ENCODE measurements at regions not wholly inside any gene's neighbourhood (a gene's known extent, or its start where the extent isn't known, plus 50 kb on each side); places are given as distances from the start of the nearest gene placed in this dataset.

DNA sequence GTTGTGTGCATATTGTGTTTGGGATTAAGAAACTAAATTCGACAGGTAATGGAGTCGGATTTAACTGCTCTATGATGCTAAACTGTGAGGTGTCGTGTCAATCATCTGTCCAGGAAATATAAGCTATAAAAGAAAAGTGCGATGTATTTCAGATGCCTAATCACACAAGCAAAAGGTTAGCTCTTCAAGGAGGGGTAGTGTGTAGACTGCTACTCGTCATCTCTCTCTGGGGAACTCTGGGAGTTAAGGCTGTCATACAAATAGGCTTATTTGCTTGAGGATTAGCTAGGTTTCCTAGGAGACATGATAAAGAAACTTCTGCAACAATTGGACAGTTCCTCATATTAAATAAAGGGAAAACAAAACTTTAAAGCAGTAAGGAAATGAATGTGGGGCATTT lies 462.1 kb downstream of the OLFM4 start:
- H3K9me3 ChIP-seq (replicated peaks; ENCODE audit: control insufficient read depth, insufficient read depth, low read length) = peaks cover 5% of the 10 kb centered on the region
- no peak overlapping the region for H2AFZ ChIP-seq (ENCODE audit: low read depth, low read length)
- no peaks in the 10 kb centered on the region for H3K27me3 ChIP-seq (ENCODE audit: control insufficient read depth in 2 of 2, insufficient read depth in 2 of 2, low read length in 2 of 2)
- no peak overlapping the region for H3K4me2 ChIP-seq (ENCODE audit: insufficient read depth, low read length)
- FAIRE-seq = no peak
- ChIA-PET CTCF (no interaction called here), POLR2A (no interaction called here)
- DNase-seq (ENCODE audit: low read depth, low spot score) = no peak
- H3K9ac ChIP-seq (replicated peaks; ENCODE audit: extremely low read depth, insufficient read depth, low read length) = no peak overlapping the region
- H3K27ac ChIP-seq (ENCODE audit: insufficient read depth, low read depth, low read length) = no peak overlapping the region
- no peak for TF ChIP-seq MYC (IDR thresholded peaks at IDR 0.05; ENCODE audit: low read depth, low read length)
- TF ChIP-seq, protein P1, sequence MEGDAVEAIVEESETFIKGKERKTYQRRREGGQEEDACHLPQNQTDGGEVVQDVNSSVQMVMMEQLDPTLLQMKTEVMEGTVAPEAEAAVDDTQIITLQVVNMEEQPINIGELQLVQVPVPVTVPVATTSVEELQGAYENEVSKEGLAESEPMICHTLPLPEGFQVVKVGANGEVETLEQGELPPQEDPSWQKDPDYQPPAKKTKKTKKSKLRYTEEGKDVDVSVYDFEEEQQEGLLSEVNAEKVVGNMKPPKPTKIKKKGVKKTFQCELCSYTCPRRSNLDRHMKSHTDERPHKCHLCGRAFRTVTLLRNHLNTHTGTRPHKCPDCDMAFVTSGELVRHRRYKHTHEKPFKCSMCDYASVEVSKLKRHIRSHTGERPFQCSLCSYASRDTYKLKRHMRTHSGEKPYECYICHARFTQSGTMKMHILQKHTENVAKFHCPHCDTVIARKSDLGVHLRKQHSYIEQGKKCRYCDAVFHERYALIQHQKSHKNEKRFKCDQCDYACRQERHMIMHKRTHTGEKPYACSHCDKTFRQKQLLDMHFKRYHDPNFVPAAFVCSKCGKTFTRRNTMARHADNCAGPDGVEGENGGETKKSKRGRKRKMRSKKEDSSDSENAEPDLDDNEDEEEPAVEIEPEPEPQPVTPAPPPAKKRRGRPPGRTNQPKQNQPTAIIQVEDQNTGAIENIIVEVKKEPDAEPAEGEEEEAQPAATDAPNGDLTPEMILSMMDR (IDR thresholded peaks at IDR 0.05; ENCODE audit: extremely low read depth in 1 of 2, insufficient read depth in 1 of 2, low read depth in 1 of 2, low read length in 2 of 2) = no peak
- TF ChIP-seq EZH2 (IDR thresholded peaks at IDR 0.05; ENCODE audit: borderline replicate concordance, low read depth, low read length, severe bottlenecking) = no peak
- no peak for TF ChIP-seq GATA2 (IDR thresholded peaks at IDR 0.05; ENCODE audit: insufficient read depth, insufficient read length, low read depth, low read length)
- no peak for TF ChIP-seq POLR2AphosphoS5 (IDR thresholded peaks at IDR 0.05; ENCODE audit: insufficient read depth, low read depth, low read length)
- no peak for TF ChIP-seq POLR2A (IDR thresholded peaks at IDR 0.05; ENCODE audit: low read depth, low read length)
- TF ChIP-seq, protein P2, sequence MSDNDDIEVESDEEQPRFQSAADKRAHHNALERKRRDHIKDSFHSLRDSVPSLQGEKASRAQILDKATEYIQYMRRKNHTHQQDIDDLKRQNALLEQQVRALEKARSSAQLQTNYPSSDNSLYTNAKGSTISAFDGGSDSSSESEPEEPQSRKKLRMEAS (IDR thresholded peaks at IDR 0.05; ENCODE audit: insufficient read depth, insufficient read length) = no peak
- TF ChIP-seq JUN (IDR thresholded peaks at IDR 0.05; ENCODE audit: borderline replicate concordance, insufficient read depth, insufficient read length, low read depth) = no peak
- no peak for TF ChIP-seq FOS (IDR thresholded peaks at IDR 0.05; ENCODE audit: borderline replicate concordance, insufficient read depth, low read length)
- H3K9me1 ChIP-seq (replicated peaks; ENCODE audit: control insufficient read depth, extremely low read depth, insufficient read depth, low read length) = no peaks in the 10 kb centered on the region
- no peaks in the 10 kb centered on the region for H3K79me2 ChIP-seq (ENCODE audit: control insufficient read depth, insufficient read depth, low read length)
- no peaks in the 10 kb centered on the region for H3K4me1 ChIP-seq (ENCODE audit: control insufficient read depth, extremely low read depth, insufficient read depth, low read length)
- no TSS peak for BruUV-seq (replicated peaks)
- dilution Hi-C loops (cut with MboI; ENCODE audit: extremely low pct_ligation_motif_present, low sequenced_read_pairs) = no loop called here
- no peaks in the 10 kb centered on the region for H3K36me3 ChIP-seq (ENCODE audit: control insufficient read depth in 2 of 2, extremely low read depth in 1 of 2, insufficient read depth in 2 of 2, low read length in 2 of 2)
- intact Hi-C loops (cut with micrococcal nuclease) = no loop called here
- no peaks in the 10 kb centered on the region for H4K20me1 ChIP-seq (replicated peaks; ENCODE audit: control insufficient read depth, extremely low read depth, insufficient read depth, low read length)
- H3K4me3 ChIP-seq (replicated peaks in 1 of 3; ENCODE audit: insufficient read depth in 1 of 3, low read depth in 1 of 3, low read length in 3 of 3) = no peak overlapping the region
